Left renal pelvis (tissue), 4 donors: ENCODE measurements at regions not wholly inside any gene's neighbourhood (a gene's known extent, or its start where the extent isn't known, plus 50 kb on each side); places are given as distances from the start of the nearest gene placed in this dataset.

Source experiments
- DNase-seq, 4 donors: peaks; one replicate each; pipeline ENCODE4 v3.0.0-alpha.2; 2013; ENCODE audit warnings: low read depth in 4 of 4, low spot score in 3 of 4

DNA sequence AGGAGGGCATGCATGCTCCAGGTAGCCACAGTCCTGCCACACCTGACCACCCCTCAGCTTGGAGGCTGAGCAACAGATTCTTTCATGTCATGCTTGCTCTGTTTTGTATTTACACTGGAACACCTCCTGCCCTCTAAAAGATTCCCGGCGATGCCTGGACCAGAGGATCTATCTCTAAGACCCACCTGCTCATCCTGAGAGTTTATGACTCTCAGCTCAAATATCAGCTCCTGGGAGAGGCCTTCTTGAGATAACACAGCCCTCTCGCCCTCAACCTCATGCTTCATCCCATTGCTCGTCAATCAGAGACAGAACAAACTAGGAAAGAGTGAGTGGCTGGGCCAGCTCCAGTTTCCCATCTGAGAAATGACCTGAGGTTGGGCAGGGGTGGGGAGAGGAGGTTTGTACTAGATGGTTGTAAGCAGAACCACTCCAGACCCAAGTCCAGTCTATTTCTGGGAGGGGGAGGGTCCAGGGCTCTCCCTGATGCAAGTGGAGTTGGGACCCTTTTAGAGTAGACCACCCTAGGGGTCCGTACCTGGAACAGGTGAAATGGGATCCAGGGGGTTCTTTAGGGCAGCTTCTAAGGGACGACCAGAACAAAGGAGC is 524.5 kb downstream of the MATN1 start:
- no peak for DNase-seq

DNA sequence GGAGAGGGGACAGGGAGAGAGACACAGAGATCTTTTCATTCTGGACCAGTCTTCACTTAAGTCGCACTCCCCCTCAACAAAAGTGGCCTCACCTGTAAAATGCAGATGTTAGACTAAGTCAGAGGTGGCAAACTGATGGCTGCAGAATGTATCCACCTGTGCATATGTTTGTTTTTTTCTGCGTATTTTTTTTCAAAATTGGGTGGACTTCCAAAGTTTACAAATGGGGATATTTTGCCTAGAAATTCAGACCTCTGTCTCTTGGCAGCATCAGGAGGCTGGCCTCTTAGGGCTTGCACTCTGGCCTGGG is 525.0 kb downstream of the MATN1 start:
- DNase-seq = no peak

DNA sequence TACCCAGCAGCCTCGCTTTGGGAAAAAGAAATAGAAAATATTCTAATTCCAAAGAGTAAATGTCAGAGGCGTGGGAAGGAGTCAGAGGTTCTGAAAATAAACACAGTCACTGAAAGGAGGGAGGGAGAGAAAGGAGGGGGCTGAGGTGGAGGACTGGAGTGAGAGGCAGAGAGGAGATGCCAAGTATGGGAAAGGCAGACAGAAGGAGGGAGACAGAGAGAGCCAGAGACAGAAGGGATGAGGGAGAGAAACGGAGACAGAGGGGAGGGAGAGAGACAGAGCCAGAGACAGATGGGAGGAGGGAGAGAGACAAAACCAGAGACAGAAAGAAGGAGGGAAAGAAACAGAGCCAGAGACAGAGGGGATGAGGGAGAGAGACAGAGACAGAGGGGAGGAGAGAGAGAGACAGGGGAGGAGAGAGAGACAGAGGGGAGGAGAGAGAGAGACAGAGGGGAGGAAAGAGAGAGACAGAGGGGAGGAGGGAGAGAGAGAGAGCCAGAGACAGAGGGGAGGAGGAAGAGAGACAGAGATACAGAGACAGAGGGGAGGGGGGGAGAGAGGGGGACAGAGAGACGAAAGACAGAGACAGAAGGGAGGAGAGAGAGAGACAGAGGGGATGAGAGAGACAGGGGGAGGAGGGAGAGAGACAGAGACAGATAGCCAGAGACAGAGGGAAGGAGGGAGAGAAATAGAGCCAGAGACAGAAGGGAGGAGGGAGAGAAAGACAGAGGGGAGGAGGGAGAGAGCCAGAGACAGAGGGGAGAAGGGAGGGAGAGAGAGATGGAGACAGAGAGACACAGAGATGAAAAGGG is 525.5 kb downstream of the MATN1 start:
- DNase-seq = peak in 1 of 4 donors; percentile 8

DNA sequence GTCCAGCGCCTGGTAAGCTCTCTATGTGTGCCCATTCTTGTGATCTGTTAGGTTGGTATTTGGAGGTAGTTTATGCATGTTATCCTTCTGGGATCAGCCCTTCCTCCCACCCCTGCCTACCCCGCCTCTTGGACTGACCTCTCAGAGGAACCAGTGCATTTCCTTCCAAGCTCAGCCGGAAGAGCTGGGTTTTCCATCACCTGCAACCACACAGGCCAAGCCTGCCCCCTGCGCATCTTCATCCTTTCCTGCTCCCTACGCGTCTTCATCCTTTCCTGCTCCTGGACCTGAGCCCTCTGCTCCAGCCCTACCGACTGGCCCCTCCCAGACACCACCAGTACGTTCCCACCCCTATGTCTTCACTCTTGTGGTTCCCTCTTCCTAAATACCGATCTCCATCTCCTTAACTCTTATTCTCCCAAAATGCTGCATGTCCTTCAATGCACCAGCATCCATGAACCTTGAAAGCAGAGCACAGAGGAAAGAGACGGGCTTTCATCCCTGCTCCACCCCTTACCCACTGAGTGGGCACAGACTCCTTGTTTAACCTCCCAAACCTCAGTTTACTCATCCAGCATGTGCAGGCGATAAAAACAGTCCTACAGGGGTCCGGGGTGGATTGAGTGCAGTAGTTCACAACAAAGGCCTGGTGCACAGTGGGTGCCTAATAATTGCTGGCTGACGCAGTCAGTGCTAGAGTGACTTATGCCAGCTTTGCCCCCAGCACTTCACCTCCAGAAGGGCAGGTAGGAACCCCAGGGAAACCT is 526.3 kb downstream of the MATN1 start:
- no peak for DNase-seq

DNA sequence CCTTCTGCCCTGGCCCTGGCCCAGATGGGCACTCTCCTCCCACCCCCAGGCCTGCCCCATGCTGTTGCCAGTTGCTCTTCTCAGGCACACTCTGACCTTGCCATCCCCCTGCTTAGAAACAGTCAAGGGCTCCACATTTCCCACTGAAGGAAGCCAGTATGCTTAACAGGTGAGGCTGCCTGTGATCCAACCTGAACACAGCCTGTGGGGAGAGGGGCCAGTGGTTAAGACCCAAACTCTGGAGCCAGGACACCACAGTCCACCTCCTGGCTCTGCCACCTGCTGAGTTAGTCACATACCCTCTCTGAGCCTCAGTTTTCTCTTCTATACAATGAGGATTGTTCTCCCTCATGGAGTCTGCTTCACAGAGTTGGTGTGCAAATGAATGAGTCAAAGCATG is 526.9 kb downstream of the MATN1 start:
- DNase-seq = no peak

DNA sequence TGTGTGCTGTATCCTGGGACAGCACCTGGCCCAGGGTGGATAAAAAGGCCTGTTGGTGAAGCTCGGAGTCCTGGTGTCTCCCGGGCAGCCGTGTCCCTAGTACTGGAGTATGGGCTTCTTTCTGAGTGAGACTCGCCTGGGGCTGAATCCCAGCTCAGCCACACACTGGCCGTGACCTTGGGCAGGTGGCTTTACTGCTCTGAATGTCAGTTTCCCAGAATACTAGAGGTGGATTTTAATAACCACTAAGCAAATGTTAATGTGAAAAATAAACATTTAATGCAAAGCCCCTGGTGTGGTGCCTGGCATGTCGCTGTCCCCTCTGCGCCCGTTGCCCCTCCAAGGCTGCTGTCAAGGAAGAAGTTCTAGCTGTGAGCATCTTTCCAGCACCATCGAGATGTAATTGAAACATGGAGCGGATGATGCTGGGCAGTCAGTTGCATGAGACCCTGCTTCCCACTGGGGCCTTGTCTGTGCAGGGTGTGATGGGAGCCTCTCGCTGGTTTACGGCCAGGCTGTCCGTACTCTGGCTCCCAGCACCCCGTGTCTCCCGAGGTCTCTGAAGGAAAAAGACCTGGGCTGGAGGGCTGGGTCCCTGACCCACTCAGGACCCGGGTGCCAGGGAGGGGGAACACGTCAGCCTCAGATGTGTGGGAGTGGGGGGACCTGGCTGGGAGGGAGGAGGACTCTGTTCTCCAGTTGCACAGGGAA is 527.8 kb downstream of the MATN1 start:
- no peak for DNase-seq

DNA sequence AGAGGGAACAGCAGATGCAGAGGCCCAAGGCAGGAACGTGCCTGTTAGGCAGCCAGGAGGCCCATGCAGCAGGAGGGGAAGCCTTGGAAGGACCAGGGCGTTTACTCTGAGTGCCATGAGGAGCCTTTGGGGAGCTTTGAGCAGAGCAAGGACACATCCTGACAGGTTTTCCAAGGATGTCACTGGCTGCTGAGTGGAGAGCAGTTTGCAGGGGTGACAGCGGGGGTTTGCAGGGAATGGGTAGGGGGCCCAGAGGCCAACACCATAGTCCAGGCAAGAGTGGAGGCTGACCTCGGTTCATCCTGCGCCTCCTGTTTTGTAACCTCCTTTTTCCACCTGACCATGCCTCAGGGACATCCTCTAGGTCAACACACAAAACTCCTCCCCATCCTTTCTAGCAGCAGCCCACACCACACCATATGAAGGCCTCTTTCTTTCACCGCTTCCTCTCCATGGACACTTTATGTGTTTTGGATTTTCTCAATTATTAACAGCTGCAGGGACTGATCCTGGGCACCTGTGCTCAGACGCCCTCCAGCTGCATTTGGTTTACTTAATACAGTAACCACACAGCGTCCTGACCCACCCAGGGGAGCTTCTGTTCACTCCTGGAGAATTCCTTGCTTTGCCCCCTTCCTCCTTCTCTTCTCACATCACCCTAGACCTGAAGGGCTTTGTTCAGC is 528.5 kb downstream of the MATN1 start:
- DNase-seq = no peak

DNA sequence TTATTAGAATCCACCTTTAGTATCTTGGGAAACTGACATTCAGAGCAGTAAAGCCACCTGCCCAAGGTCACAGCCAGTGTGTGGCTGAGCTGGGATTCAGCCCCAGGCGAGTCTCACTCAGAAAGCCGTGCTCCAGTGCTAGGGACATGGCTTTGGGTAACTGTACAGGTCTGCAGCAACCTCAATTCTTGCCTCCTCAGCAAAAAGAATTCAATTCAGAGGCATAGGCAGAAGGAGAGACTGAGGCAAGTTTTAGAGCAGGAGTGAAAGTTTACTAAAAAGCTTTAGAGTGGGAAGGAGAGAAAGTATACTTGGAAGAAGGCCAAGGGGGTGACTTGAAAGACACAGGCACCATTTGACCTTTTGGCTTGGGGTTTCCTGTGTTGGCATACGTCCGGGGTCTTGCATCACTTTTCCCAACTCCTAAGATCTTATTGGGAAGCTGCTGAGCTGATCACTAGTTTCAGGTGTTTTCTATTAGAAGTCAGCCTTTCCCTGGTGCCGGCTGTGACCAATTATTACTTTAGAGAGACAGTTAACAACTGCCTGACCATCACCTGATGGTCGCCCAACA is 529.3 kb downstream of the MATN1 start:
- DNase-seq = no peak

DNA sequence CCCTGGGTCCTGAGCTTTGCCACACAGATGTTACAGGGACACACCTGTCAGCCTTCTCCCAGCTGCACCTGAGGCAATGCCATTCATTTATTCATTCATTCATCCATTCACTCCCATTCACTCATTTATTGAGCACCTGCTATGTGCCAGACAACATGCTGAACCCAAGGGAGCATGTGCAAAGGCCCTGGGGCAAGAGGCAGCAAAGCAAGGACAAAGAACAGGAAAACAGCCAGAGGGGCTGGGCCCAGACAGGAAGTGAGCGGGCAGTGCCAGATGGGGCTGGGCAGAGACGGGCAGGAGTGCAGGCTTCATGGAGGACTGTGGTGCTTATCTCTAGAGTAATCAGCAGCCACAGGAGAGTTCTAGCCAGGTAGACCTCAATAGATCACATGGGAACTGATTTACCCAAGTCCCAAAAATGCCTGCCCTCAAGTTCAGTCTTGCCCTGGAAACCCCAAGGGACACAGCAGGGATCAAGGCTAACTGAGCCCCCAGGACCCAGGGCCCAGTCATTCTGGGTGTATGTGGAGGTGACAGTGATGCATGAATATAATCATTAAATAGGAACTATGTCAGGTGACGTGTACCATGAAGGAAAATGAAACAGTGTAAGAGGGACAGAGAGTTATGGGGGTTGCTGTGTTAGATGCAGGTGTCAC is 530.3 kb downstream of the MATN1 start:
- no peak for DNase-seq

DNA sequence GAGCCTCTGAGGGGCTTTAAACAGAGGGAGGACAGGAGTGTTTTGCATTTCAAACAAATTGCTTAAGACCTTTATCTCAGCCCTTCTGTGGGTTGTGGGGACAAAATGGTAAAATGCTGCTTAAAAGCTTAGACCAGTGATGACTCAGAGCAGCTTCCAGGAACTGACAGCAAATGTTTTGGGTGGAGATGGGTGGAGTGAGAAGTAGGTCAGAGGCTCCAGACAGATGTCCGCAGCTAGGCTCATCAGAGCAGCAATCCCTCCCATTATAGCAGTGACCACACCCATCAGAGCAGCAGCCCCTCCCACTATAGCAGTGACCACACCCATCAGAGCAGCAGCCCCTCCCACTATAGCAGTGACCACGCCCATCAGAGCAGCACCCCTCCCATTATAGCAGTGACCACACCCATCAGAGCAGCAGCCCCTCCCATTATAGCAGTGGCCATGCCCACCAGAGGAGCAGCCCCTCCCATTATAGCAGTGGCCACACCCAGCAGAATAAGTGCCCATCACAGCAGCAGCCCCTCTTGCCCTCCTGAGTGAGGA is 532.2 kb downstream of the MATN1 start:
- no peak for DNase-seq

DNA sequence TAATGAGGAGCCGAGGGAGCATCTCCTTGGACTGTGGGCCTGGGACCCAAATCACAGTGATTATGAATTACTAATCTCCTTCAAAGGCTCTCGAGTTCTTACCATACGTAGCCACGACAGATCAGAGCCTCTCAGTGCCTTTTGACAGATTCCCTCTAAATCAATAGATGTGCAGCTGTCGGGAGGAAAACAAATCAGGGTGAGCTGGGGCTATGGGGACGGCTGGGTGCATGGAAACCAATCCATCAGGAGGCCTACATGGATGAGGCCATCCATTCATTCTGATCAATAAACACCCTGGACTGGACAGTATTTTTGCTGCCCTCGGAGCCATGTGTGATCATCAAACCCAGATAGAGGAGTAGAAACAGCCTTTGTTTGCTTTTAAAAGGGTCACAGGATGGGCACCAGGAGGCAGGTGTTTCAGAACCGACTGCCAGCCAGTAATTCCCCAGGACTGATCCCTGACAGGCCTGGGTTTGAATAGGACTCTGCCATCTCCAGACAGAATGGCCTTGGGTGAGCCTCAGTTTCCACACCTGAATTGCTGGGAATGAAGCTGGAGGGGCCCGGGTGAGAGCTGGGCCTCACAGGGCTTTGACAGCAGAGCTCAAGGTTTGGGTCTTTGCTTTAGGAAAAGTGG is 532.8 kb downstream of the MATN1 start:
- DNase-seq = no peak

DNA sequence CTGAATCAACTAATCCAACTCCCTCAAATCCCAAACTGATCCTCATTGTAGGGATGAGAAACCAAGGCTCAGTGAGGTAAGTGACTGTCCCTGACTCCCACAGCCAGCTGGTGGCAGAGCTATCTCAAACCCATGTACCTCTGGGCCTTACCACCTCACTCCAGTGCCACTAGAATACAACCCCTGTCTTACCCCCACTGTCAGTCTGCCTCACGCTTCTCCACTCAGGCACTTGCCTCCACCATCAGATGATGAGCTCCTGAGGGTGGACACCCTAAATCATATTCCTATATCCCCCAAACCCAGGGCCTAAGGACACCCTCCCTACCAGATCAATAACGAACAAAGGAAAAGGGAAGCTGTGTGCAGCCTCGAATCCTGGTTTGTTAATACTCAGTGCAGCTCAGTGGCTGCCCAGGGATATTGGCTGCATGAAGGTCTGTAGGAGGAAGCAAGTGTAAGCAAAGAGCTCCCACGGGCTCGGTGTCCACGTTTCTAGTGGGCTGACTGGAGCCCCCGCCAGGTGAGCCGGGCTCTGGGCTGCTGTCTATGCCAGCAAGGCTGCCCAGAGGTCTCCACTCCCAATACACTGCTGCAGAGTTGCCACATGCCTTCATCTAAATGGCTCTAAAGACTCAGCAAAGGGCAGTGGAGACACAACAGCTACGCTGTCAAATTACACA is 533.4 kb downstream of the MATN1 start:
- DNase-seq = no peak

DNA sequence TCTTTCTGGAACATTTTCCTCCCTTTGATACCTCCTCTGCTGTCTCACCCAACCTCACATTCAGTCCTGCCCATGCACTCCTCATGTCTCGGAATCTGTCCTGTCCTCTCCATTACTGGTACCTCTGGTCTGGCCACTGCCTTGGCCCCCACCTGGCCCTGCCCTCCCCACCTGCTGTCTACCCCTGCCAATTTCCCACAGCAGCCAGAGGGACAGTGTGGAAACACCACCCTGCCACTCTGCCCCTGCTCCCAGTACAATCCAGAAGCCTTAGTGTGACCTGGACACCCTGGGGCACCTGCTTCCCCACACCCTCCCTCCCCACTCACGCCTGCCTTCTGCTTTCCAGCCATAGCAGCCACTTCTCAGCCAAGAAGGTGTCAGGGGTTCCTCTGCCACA is 534.4 kb downstream of the MATN1 start:
- no peak for DNase-seq

DNA sequence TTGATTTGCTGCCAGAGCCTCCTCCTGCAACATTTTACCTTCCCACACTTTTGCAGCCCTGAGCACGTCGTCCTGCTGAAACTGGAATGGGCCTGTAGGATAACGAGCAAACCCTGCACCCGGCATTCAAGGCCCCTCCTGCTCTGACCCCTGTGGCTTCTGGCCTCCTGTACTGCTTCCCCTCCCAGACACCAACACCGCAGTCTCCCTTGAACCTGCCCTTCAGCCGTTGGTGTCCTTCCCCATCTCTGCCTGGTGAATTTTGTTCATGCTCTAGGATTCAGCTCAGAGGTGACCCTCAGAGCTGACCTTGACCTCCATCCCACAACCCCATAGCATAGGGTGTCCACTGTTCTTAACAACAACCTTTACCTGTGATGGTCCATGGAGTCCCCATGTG is 535.1 kb downstream of the MATN1 start:
- DNase-seq = no peak

DNA sequence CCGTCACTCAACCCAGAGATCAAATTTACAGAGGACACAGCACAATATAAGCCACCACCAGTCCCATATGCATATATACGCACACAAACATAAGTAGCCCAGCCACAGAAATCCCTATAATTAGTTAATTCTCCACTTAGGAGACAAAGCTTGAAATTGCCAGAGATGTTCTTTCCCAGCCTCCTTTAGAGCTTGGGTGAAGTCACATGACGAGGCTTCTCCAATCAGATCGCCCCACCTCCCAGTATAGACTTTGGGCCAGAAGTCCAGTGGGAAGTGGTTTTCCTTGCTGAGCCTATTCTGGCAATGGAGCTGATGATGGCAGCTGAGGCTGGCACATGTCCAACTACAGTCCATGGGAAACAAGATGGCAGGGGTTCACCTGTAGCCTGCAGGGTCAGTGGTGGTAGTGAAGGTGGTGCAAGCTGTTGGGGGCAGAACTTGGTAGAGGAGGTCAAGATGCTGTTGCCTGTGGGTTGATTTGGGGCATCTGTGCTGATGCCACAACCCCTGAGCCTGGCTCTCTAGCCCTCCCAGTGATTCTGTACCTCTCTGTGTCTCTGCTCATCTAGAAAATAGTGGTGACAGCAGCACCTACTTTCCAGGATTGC is 535.9 kb downstream of the MATN1 start:
- DNase-seq = no peak

DNA sequence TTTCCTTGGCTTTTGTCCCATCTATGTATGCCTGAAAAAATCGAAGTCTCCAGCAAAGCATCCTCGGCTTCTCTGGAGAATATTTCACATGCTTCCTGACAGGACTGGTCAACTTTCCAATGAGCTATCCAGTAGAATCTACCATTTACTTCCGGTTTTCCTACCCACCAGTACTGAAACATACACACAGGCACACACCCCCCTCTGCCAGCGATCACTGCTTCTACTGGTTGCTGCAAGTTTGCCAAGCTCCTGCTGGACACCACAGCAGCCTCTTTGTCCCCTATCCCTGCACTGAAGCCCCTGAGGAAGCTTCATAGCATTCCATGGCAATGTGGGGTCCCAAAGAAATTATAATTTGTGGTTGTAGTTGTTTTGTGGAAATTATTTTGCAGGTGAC is 536.8 kb downstream of the MATN1 start:
- DNase-seq = no peak

DNA sequence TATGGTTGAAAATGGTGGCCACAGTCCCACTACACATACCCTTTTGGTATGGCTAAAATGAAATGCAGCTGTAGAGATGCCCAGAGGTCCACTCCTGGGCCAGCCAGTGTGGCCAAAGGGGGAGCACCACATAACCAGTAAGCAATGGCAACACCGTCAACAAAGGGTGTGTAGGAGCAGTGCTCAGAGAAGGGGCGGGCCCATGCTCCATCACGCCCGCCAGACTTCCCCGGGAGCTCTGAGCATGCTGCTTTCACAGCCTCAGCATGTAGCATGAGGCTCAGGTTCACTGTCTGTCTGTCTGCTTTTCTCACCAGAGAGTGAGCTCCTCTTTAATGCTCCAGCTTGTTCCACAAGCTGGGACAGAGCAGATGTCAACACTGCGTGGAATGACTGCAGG is 537.6 kb downstream of the MATN1 start:
- DNase-seq = no peak

DNA sequence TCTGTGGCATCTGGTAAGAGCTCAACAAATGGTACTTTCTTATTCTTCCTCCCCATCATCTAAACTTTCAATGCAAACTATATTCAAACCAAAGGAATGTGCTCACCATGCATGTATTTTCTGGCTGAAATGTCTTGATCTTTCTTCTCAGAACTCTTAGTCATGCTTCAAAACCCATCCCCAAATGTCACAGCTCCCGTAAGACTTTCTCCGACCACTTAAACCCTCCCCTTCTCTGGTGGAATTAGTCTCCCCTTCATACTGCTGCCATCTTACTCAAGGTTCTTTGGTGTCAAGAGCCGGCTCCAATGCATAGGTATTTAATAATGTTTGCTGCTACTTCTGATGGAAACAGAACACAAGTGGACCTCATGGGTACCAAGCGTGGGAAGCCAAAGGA is 538.1 kb downstream of the MATN1 start:
- no peak for DNase-seq
